DND-41 (cell line): ENCODE measurements at regions not wholly inside any gene's neighbourhood (a gene's known extent, or its start where the extent isn't known, plus 50 kb on each side); places are given as distances from the start of the nearest gene placed in this dataset.

Experiments used
- ATAC-seq: fragments of 200-7000 bp; cut with Tn5 transposase; 3 replicates; pipeline ENCODE4 v1.9.1; 2021; ENCODE audit warnings: low read depth; ENCODE audit not compliant: insufficient read depth
- DNase-seq: peaks from one replicate; pipeline ENCODE4 v3.0.0-alpha.2; 2020
- H2AFZ ChIP-seq: 2 replicates; pipeline ENCODE4 v1.6.0; 2012; ENCODE audit warnings: low read depth, low read length
- H3K27ac ChIP-seq: 2 replicates; pipeline ENCODE4 v1.5.1; 2012; ENCODE audit warnings: low read length, inconsistent platforms
- H3K27me3 ChIP-seq: fragments of 200-600 bp; sonication (generic); 2 replicates; pipeline ENCODE4 v1.6.0; 2012; ENCODE audit warnings: low read length, mild to moderate bottlenecking, inconsistent platforms; ENCODE audit not compliant: insufficient read depth, poor library complexity
- H3K36me3 ChIP-seq: 2 replicates; pipeline ENCODE4 v1.5.1; 2012; ENCODE audit warnings: low read length, inconsistent platforms; ENCODE audit not compliant: insufficient read depth
- H3K4me1 ChIP-seq: 2 replicates; pipeline ENCODE4 v1.5.1; 2012; ENCODE audit warnings: mild to moderate bottlenecking, low read length; ENCODE audit not compliant: insufficient read depth
- H3K4me2 ChIP-seq: 2 replicates; pipeline ENCODE4 v1.6.0; 2012; ENCODE audit warnings: mild to moderate bottlenecking, moderate library complexity, low read length, inconsistent platforms; ENCODE audit not compliant: insufficient read depth
- H3K4me3 ChIP-seq, 2 experiments: fragments of 200-600 bp in 1 of 2; shearing (Covaris generic) in 1 of 2; 2 replicates each; pipeline ENCODE4 v1.5.1; 2012 to 2016; ENCODE audit warnings: inconsistent platforms in 2 of 2, low read length in 2 of 2, mild to moderate bottlenecking in 2 of 2, low read depth in 1 of 2, moderate library complexity in 1 of 2
- H3K79me2 ChIP-seq: 2 replicates; pipeline ENCODE4 v1.6.0; 2012; ENCODE audit warnings: low read length, inconsistent platforms; ENCODE audit not compliant: insufficient read depth
- H3K9ac ChIP-seq: 2 replicates; pipeline ENCODE4 v1.6.0; 2012; ENCODE audit warnings: low read depth, mild to moderate bottlenecking, inconsistent platforms, low read length, moderate library complexity
- H3K9me3 ChIP-seq: 2 replicates; pipeline ENCODE4 v1.5.1; 2012; ENCODE audit warnings: low read length, moderate library complexity, mild to moderate bottlenecking, inconsistent platforms; ENCODE audit not compliant: insufficient read depth, severe bottlenecking
- H4K20me1 ChIP-seq: 2 replicates; pipeline ENCODE4 v1.6.0; 2012; ENCODE audit warnings: low read length; ENCODE audit not compliant: insufficient read depth
- CTCF ChIP-seq: IDR thresholded peaks from 2 replicates; pipeline ENCODE4 v1.5.1; 2012; ENCODE audit warnings: borderline replicate concordance, low read length, moderate library complexity, mild to moderate bottlenecking; ENCODE audit not compliant: poor library complexity, severe bottlenecking; ENCODE audit errors: extremely low read depth
- EZH2 ChIP-seq: IDR thresholded peaks from 3 replicates; pipeline ENCODE4 v1.6.1; 2012; ENCODE audit warnings: borderline replicate concordance, low read depth, mild to moderate bottlenecking, moderate library complexity, low read length, inconsistent platforms; ENCODE audit not compliant: severe bottlenecking

- Histone ChIP-seq H3K4me1 (no peaks in the 10 kb centered on the region), H4K20me1 (no peaks in the 10 kb centered on the region), H3K4me3 (no peak overlapping the region), H3K9me3 (no peaks in the 10 kb centered on the region), H3K27ac (no peak overlapping the region), H3K4me2 (no peak overlapping the region), H3K27me3 (peaks cover 3% of the 10 kb centered on the region), H3K79me2 (no peaks in the 10 kb centered on the region), H2AFZ (no peak overlapping the region), H3K36me3 (no peaks in the 10 kb centered on the region), H3K9ac (no peak overlapping the region)
- TF ChIP-seq EZH2, result no peak
- TF ChIP-seq CTCF, result no peak
- ATAC-seq (no peak), DNase-seq (no peak)
Measured at GRCh38 chr15:39198044-39199000, 382.6 kb upstream of the THBS1 start.

- ATAC-seq (no peak), DNase-seq (no peak)
- Histone ChIP-seq H3K9me3 (no peaks in the 10 kb centered on the region), H3K4me2 (no peak overlapping the region), H3K79me2 (no peaks in the 10 kb centered on the region), H3K4me3 (no peak overlapping the region), H3K36me3 (no peaks in the 10 kb centered on the region), H3K27ac (no peak overlapping the region), H3K9ac (no peak overlapping the region), H2AFZ (no peak overlapping the region), H4K20me1 (no peaks in the 10 kb centered on the region), H3K27me3 (peaks cover 3% of the 10 kb centered on the region), H3K4me1 (no peaks in the 10 kb centered on the region)
- TF ChIP-seq CTCF (no peak), EZH2 (no peak)
Measured at GRCh38 chr15:39199076-39199475, 381.8 kb upstream of the THBS1 start.

GRCh38 chr15:39200586-39200985, 380.3 kb upstream of the THBS1 start:
- Histone ChIP-seq H3K4me2 (no peak overlapping the region), H2AFZ (no peak overlapping the region), H3K9me3 (no peaks in the 10 kb centered on the region), H3K4me3 (no peak overlapping the region), H3K79me2 (no peaks in the 10 kb centered on the region), H4K20me1 (no peaks in the 10 kb centered on the region), H3K9ac (no peak overlapping the region), H3K36me3 (no peaks in the 10 kb centered on the region), H3K27me3 (no peaks in the 10 kb centered on the region), H3K27ac (no peak overlapping the region), H3K4me1 (no peaks in the 10 kb centered on the region)
- ATAC-seq (no peak), DNase-seq (no peak)
- TF ChIP-seq CTCF, result no peak
- no peak for TF ChIP-seq EZH2
